Body of pancreas (tissue), 4 donors: ENCODE measurements at regions not wholly inside any gene's neighbourhood (a gene's known extent, or its start where the extent isn't known, plus 50 kb on each side); places are given as distances from the start of the nearest gene placed in this dataset.

ENCODE experiments used
- POLR2A ChIP-seq, 3 donors: fragments of 450-650 bp; IDR thresholded peaks; one replicate each; pipeline ENCODE4 v1.6.1; 2016; ENCODE audit warnings: antibody characterized with exemption in 3 of 3, mild to moderate bottlenecking in 2 of 3
- TF ChIP-seq, protein P1 (sequence below), 7 experiments: fragments of 450-650 bp in 4 of 7; fragments of 200-600 bp in 3 of 7; sonication (generic) in 3 of 7; IDR thresholded peaks; one replicate each; pipeline ENCODE4 v1.5.1; 2016 to 2019; ENCODE audit warnings: antibody characterized with exemption in 7 of 7

GRCh38 chr17:68675723-68676122, 74.6 kb upstream of the FAM20A start:
- TF ChIP-seq, protein P1, sequence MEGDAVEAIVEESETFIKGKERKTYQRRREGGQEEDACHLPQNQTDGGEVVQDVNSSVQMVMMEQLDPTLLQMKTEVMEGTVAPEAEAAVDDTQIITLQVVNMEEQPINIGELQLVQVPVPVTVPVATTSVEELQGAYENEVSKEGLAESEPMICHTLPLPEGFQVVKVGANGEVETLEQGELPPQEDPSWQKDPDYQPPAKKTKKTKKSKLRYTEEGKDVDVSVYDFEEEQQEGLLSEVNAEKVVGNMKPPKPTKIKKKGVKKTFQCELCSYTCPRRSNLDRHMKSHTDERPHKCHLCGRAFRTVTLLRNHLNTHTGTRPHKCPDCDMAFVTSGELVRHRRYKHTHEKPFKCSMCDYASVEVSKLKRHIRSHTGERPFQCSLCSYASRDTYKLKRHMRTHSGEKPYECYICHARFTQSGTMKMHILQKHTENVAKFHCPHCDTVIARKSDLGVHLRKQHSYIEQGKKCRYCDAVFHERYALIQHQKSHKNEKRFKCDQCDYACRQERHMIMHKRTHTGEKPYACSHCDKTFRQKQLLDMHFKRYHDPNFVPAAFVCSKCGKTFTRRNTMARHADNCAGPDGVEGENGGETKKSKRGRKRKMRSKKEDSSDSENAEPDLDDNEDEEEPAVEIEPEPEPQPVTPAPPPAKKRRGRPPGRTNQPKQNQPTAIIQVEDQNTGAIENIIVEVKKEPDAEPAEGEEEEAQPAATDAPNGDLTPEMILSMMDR (IDR thresholded peaks at IDR 0.05), result no peak
- no peak for TF ChIP-seq POLR2A (IDR thresholded peaks at IDR 0.05)
